ENCODE measurements at regions not wholly inside any gene's neighbourhood (a gene's known extent, or its start where the extent isn't known, plus 50 kb on each side); places are given as distances from the start of the nearest gene placed in this dataset.

GRCh38 chr6:163765335-163765734 lies 350.8 kb downstream of the QKI start (continued):
- no peak for TF ChIP-seq ZKSCAN5 (CRISPR knock-in tag; IDR thresholded peaks at IDR 0.05)

DNA sequence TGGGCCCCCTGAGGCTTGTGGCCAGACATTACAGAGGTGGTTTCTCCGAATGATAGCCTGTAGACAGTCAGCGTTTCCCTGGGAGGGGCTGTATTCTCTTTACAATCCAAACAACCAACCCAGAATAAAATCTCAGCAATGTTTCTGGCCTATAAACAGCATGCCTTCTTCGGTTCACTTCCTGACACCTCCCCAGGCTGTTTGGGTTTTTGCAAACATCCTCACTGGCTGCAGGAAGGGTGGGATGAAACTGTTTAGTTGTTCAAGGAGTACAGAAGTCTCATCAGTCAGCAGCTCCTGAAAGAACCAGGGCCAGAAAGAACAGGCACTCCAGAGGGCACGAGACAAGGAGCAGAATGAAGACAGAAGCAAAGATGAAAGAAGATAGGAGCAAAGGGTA lies 350.0 kb downstream of the QKI start:
- Histone ChIP-seq H3K4me1 (ENCODE audit: insufficient read depth, low read length) (no peaks in the 10 kb centered on the region), H3K27ac (ENCODE audit: extremely low read length, insufficient read depth, low read length) (no peak overlapping the region), H2AFZ (ENCODE audit: low read length) (no peak overlapping the region), H3K4me2 (ENCODE audit: low read depth, low read length) (no peak overlapping the region), H3K4me3 (replicated peaks in 1 of 3; ENCODE audit: insufficient read depth in 1 of 3, low read depth in 2 of 3, low read length in 3 of 3) (no peak overlapping the region), H3K36me3 (replicated peaks in 1 of 2; ENCODE audit: control insufficient read depth in 1 of 2, insufficient read depth in 2 of 2, low read length in 2 of 2) (no peaks in the 10 kb centered on the region), H3K27me3 (ENCODE audit: control insufficient read depth in 1 of 2, insufficient read depth in 2 of 2, low read length in 2 of 2) (peaks cover 0 to 10% of the 10 kb centered on the region in 2 experiments; a peak in 2 of 5 replicates), H4K20me1 (ENCODE audit: insufficient read depth, low read length) (no peaks in the 10 kb centered on the region), H3K9ac (ENCODE audit: insufficient read depth, low read depth, low read length) (no peak overlapping the region), H3K9me3 (ENCODE audit: low read length) (no peaks in the 10 kb centered on the region), H3K79me2 (ENCODE audit: insufficient read depth, low read length) (no peaks in the 10 kb centered on the region)
- ATAC-seq: no peak
- no TSS peak for BruUV-seq (replicated peaks)
- ChIA-PET POLR2A (no interaction called here), CTCF (ENCODE audit: low intra/inter-chr PET ratio, low total read pairs) (no interaction called here)
- WGBS (ENCODE audit: low lambda C conversion rate): 3% methylated on average over 4 of the region's 4 CpGs
- FAIRE-seq: no peak
- DNase-seq (ENCODE audit: low spot score): no peak
- intact Hi-C loops (cut with micrococcal nuclease; ENCODE audit: unreplicated experiment) (no loop called here), in situ Hi-C loops (cut with HindIII; ENCODE audit: extremely low pct_ligation_motif_present, low pct_unique_long_range_greater_than_20kb) (no loop called here)
- TF ChIP-seq NR1H2 (CRISPR knock-in tag; IDR thresholded peaks at IDR 0.05; ENCODE audit: borderline replicate concordance, low read depth) (no peak), KLF16 (CRISPR knock-in tag; IDR thresholded peaks at IDR 0.05) (no peak)

DNA sequence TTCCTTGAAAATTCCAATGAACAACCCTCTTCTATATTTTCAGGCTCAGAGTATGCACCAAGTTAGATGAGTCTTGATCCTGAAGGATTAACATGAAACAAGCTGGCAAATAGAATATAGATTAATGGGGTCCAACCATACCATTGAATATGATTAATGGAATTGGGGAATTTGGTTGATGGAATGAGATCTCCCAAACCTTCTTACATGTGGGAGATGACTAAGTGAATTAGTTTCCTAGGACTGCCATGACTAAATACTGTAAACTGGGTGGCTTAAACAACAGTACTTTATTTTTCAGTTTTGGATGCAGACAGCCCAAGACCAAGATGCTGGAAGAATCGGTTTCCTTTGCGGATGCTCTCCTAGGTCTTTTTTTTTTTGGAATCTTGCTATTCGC lies 347.0 kb downstream of the QKI start:
- no peaks in the 10 kb centered on the region for H3K4me1 ChIP-seq (ENCODE audit: insufficient read depth, low read length)
- FAIRE-seq: no peak
- H3K27me3 ChIP-seq (ENCODE audit: control insufficient read depth in 1 of 2, insufficient read depth in 2 of 2, low read length in 2 of 2): peaks cover 0 to 15% of the 10 kb centered on the region in 2 experiments; a peak in 2 of 5 replicates
- ChIA-PET CTCF (ENCODE audit: low intra/inter-chr PET ratio, low total read pairs) (no interaction called here), POLR2A (no interaction called here)
- no peak overlapping the region for H2AFZ ChIP-seq (ENCODE audit: low read length)
- no peak for TF ChIP-seq BORCS8-MEF2B (CRISPR knock-in tag; IDR thresholded peaks at IDR 0.05)
- TF ChIP-seq ZFP36 (IDR thresholded peaks at IDR 0.05; ENCODE audit: borderline replicate concordance, low read depth, low read length, partially characterized antibody): no peak
- no peak for TF ChIP-seq POLR2G (IDR thresholded peaks at IDR 0.05; ENCODE audit: low read depth, low read length)
- no peak for TF ChIP-seq NFKBIZ (CRISPR knock-in tag; IDR thresholded peaks at IDR 0.05)
- TF ChIP-seq NFE2L2 (IDR thresholded peaks at IDR 0.05; ENCODE audit: low read length): no peak
- no peak for TF ChIP-seq ZNF713 (CRISPR knock-in tag; IDR thresholded peaks at IDR 0.05)
- TF ChIP-seq TBL1XR1 (IDR thresholded peaks at IDR 0.05; ENCODE audit: borderline replicate concordance, low read length, partially characterized antibody): no peak
- TF ChIP-seq ESRRA (CRISPR knock-in tag; IDR thresholded peaks at IDR 0.05; ENCODE audit: low read depth): no peak
- TF ChIP-seq, protein P1, sequence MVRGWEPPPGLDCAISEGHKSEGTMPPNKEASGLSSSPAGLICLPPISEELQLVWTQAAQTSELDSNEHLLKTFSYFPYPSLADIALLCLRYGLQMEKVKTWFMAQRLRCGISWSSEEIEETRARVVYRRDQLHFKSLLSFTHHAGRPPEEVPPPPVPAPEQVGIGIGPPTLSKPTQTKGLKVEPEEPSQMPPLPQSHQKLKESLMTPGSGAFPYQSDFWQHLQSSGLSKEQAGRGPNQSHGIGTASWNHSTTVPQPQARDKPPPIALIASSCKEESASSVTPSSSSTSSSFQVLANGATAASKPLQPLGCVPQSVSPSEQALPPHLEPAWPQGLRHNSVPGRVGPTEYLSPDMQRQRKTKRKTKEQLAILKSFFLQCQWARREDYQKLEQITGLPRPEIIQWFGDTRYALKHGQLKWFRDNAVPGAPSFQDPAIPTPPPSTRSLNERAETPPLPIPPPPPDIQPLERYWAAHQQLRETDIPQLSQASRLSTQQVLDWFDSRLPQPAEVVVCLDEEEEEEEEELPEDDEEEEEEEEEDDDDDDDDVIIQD (CRISPR knock-in tag; IDR thresholded peaks at IDR 0.05; ENCODE audit: low read depth): no peak
- TF ChIP-seq ZKSCAN8 (CRISPR knock-in tag; IDR thresholded peaks at IDR 0.05; ENCODE audit: borderline replicate concordance): no peak
- TF ChIP-seq TBP (CRISPR knock-in tag; IDR thresholded peaks at IDR 0.05): no peak
- TF ChIP-seq RNF219 (CRISPR knock-in tag; IDR thresholded peaks at IDR 0.05): no peak
- no peak for TF ChIP-seq ZBTB7B (CRISPR knock-in tag; IDR thresholded peaks at IDR 0.05)
- no peaks in the 10 kb centered on the region for H4K20me1 ChIP-seq (ENCODE audit: insufficient read depth, low read length)
- no peak overlapping the region for H3K4me2 ChIP-seq (ENCODE audit: low read depth, low read length)
- H3K9ac ChIP-seq (ENCODE audit: insufficient read depth, low read depth, low read length): no peak overlapping the region
- in situ Hi-C loops (cut with HindIII; ENCODE audit: extremely low pct_ligation_motif_present, low pct_unique_long_range_greater_than_20kb): no loop called here
- no peak for DNase-seq (ENCODE audit: low spot score)
- no peaks in the 10 kb centered on the region for H3K36me3 ChIP-seq (replicated peaks in 1 of 2; ENCODE audit: control insufficient read depth in 1 of 2, insufficient read depth in 2 of 2, low read length in 2 of 2)
- H3K27ac ChIP-seq (ENCODE audit: extremely low read length, insufficient read depth, low read length): no peak overlapping the region
- ATAC-seq: no peak
- 49% methylated on average over 3 of the region's 3 CpGs for WGBS (ENCODE audit: low lambda C conversion rate)
- no peaks in the 10 kb centered on the region for H3K9me3 ChIP-seq (ENCODE audit: low read length)
- H3K79me2 ChIP-seq (ENCODE audit: insufficient read depth, low read length): no peaks in the 10 kb centered on the region
- no peak overlapping the region for H3K4me3 ChIP-seq (replicated peaks in 1 of 3; ENCODE audit: insufficient read depth in 1 of 3, low read depth in 2 of 3, low read length in 3 of 3)
- BruUV-seq (replicated peaks): no TSS peak
- intact Hi-C loops (cut with micrococcal nuclease; ENCODE audit: unreplicated experiment): no loop called here

Measured in HepG2 (cell line).